ENCODE measurements at regions not wholly inside any gene's neighbourhood (a gene's known extent, or its start where the extent isn't known, plus 50 kb on each side); places are given as distances from the start of the nearest gene placed in this dataset.

DNA sequence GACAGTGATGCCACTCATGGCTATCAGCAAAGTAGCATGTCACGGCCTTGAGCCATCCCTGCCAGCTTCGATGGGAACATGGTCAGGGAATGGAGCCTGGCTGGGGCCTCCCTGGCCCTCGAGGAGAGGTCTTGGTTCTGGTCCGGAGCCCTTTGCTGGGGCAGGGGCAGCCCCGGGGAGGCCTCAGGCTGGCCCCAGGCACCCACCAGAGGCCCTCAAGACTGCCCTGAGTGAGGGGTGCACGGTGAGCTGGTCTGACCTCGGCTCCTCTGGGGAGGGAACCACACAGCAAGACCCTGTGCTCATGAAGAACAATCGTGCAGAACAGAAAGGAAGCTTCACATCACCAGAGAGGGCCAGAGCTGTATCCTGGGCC lies 75.2 kb upstream of the OTOS start:
- TF ChIP-seq, protein P1, sequence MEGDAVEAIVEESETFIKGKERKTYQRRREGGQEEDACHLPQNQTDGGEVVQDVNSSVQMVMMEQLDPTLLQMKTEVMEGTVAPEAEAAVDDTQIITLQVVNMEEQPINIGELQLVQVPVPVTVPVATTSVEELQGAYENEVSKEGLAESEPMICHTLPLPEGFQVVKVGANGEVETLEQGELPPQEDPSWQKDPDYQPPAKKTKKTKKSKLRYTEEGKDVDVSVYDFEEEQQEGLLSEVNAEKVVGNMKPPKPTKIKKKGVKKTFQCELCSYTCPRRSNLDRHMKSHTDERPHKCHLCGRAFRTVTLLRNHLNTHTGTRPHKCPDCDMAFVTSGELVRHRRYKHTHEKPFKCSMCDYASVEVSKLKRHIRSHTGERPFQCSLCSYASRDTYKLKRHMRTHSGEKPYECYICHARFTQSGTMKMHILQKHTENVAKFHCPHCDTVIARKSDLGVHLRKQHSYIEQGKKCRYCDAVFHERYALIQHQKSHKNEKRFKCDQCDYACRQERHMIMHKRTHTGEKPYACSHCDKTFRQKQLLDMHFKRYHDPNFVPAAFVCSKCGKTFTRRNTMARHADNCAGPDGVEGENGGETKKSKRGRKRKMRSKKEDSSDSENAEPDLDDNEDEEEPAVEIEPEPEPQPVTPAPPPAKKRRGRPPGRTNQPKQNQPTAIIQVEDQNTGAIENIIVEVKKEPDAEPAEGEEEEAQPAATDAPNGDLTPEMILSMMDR (IDR thresholded peaks at IDR 0.05; ENCODE audit: borderline replicate concordance, extremely low read depth, low read length, poor library complexity, severe bottlenecking), result no peak
- TF ChIP-seq EZH2 (IDR thresholded peaks at IDR 0.05; ENCODE audit: borderline replicate concordance, low read depth, low read length, severe bottlenecking), result no peak
